ENCODE measurements at regions not wholly inside any gene's neighbourhood (a gene's known extent, or its start where the extent isn't known, plus 50 kb on each side); places are given as distances from the start of the nearest gene placed in this dataset.

- Mint-ChIP-seq H3K27me3 (peaks cover 26% of the 10 kb centered on the region), H3K27ac (ENCODE audit: low read depth) (no peak overlapping the region), H3K36me3 (ENCODE audit: insufficient read depth) (no peaks in the 10 kb centered on the region), H3K4me3 (no peak overlapping the region), H3K4me1 (no peaks in the 10 kb centered on the region), H3K9me3 (no peaks in the 10 kb centered on the region)
- ATAC-seq (replicated peaks; ENCODE audit: extremely low read depth, poor library complexity, severe bottlenecking) (no peak), DNase-seq (ENCODE audit: low spot score in 2 of 2) (no peak)
Observed at GRCh38 chr2:237160271-237160919, 74.7 kb downstream of the COPS8 start.

- no peaks in the 10 kb centered on the region for H3K36me3 Mint-ChIP-seq (ENCODE audit: insufficient read depth)
- peaks cover 29% of the 10 kb centered on the region for H3K27me3 Mint-ChIP-seq
- H3K4me3 Mint-ChIP-seq: no peak overlapping the region
- H3K9me3 Mint-ChIP-seq: no peaks in the 10 kb centered on the region
- ATAC-seq (replicated peaks; ENCODE audit: extremely low read depth, poor library complexity, severe bottlenecking): no peak
- DNase-seq (ENCODE audit: low spot score in 2 of 2): no peak
- H3K4me1 Mint-ChIP-seq: no peaks in the 10 kb centered on the region
- no peak overlapping the region for H3K27ac Mint-ChIP-seq (ENCODE audit: low read depth)
Observed at GRCh38 chr2:237161189-237161588, 75.5 kb downstream of the COPS8 start.

GRCh38 chr2:237162959-237163358 is 77.3 kb downstream of the COPS8 start:
- Mint-ChIP-seq H3K36me3 (ENCODE audit: insufficient read depth) (no peaks in the 10 kb centered on the region), H3K27ac (ENCODE audit: low read depth) (no peak overlapping the region), H3K4me1 (no peaks in the 10 kb centered on the region), H3K9me3 (no peaks in the 10 kb centered on the region), H3K4me3 (no peak overlapping the region), H3K27me3 (peaks cover 41% of the 10 kb centered on the region)
- ATAC-seq (replicated peaks; ENCODE audit: extremely low read depth, poor library complexity, severe bottlenecking): no peak
- DNase-seq (ENCODE audit: low spot score in 2 of 2): no peak

- ATAC-seq (replicated peaks; ENCODE audit: extremely low read depth, poor library complexity, severe bottlenecking) (no peak), DNase-seq (ENCODE audit: low spot score in 2 of 2) (no peak)
- Mint-ChIP-seq H3K4me1 (no peaks in the 10 kb centered on the region), H3K9me3 (no peaks in the 10 kb centered on the region), H3K27me3 (peaks cover 57% of the 10 kb centered on the region), H3K36me3 (ENCODE audit: insufficient read depth) (no peaks in the 10 kb centered on the region), H3K4me3 (no peak overlapping the region), H3K27ac (ENCODE audit: low read depth) (no peak overlapping the region)
Observed at GRCh38 chr2:237164474-237165042, 78.9 kb downstream of the COPS8 start.

- DNase-seq (ENCODE audit: low spot score in 2 of 2) (no peak), ATAC-seq (replicated peaks; ENCODE audit: extremely low read depth, poor library complexity, severe bottlenecking) (no peak)
- Mint-ChIP-seq H3K9me3 (no peaks in the 10 kb centered on the region), H3K4me1 (no peaks in the 10 kb centered on the region), H3K27me3 (peaks cover 63% of the 10 kb centered on the region), H3K27ac (ENCODE audit: low read depth) (no peak overlapping the region), H3K36me3 (ENCODE audit: insufficient read depth) (no peaks in the 10 kb centered on the region), H3K4me3 (no peak overlapping the region)
Observed at GRCh38 chr2:237165405-237166276, 80.0 kb downstream of the COPS8 start.

DNA sequence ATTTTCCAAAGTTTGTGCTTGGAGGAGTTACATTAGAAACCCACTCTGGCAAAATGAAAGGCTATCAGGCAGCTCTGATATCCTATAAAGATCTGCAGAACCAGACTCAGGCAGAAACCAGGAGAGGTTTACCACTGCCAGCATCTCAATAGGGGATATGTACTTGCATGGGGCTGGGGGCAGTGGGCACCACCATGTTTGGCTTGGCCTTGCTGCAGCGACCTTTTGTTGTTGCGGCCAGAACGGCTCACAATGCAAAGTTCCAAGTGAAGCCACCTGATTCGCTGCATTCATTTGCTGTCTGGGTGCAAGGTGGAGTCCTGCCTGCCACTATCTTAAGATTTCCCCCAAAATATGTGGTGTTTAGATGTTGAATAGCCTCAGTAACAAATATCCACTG is 81.3 kb downstream of the COPS8 start:
- Mint-ChIP-seq H3K27me3 (peaks cover 73% of the 10 kb centered on the region), H3K36me3 (ENCODE audit: insufficient read depth) (no peaks in the 10 kb centered on the region), H3K27ac (ENCODE audit: low read depth) (no peak overlapping the region), H3K4me1 (no peaks in the 10 kb centered on the region), H3K4me3 (no peak overlapping the region), H3K9me3 (no peaks in the 10 kb centered on the region)
- DNase-seq (ENCODE audit: low spot score in 2 of 2): no peak
- ATAC-seq (replicated peaks; ENCODE audit: extremely low read depth, poor library complexity, severe bottlenecking): no peak

- Mint-ChIP-seq H3K36me3 (ENCODE audit: insufficient read depth) (no peaks in the 10 kb centered on the region), H3K27me3 (peaks cover 82% of the 10 kb centered on the region), H3K4me1 (no peaks in the 10 kb centered on the region), H3K9me3 (no peaks in the 10 kb centered on the region), H3K4me3 (no peak overlapping the region), H3K27ac (ENCODE audit: low read depth) (no peak overlapping the region)
- no peak for ATAC-seq (replicated peaks; ENCODE audit: extremely low read depth, poor library complexity, severe bottlenecking)
- no peak for DNase-seq (ENCODE audit: low spot score in 2 of 2)
Observed at GRCh38 chr2:237167934-237168333, 82.2 kb downstream of the COPS8 start.

DNA sequence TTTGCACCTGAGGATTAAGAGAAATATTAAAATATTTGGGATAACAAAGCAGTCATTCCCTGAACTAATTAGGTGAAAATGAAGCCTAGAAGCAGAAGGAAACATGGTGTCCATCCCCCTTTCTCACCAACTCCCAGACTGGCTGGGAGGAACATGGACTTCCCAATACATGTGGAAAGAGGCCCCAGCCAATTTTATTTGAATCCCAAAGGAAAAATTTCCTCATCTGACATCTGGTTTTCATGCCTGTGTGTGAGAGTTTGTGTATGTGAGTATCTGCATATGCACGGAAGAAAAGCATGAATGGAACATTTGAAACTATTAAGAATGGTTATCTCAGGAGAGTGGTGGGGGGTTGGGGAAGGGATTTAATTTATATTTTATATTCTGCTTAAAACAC is 84.3 kb downstream of the COPS8 start:
- ATAC-seq (replicated peaks; ENCODE audit: extremely low read depth, poor library complexity, severe bottlenecking): no peak
- no peak for DNase-seq (ENCODE audit: low spot score in 2 of 2)
- no peak overlapping the region for H3K27ac Mint-ChIP-seq (ENCODE audit: low read depth)
- H3K4me1 Mint-ChIP-seq: no peaks in the 10 kb centered on the region
- no peaks in the 10 kb centered on the region for H3K36me3 Mint-ChIP-seq (ENCODE audit: insufficient read depth)
- H3K27me3 Mint-ChIP-seq: peaks cover 85% of the 10 kb centered on the region
- no peaks in the 10 kb centered on the region for H3K9me3 Mint-ChIP-seq
- H3K4me3 Mint-ChIP-seq: no peak overlapping the region

- no peaks in the 10 kb centered on the region for H3K4me1 Mint-ChIP-seq
- H3K27ac Mint-ChIP-seq (ENCODE audit: low read depth): no peak overlapping the region
- no peaks in the 10 kb centered on the region for H3K9me3 Mint-ChIP-seq
- no peaks in the 10 kb centered on the region for H3K36me3 Mint-ChIP-seq (ENCODE audit: insufficient read depth)
- DNase-seq (ENCODE audit: low spot score in 2 of 2) (no peak), ATAC-seq (replicated peaks; ENCODE audit: extremely low read depth, poor library complexity, severe bottlenecking) (no peak)
- H3K27me3 Mint-ChIP-seq: peaks cover 83% of the 10 kb centered on the region
- H3K4me3 Mint-ChIP-seq: no peak overlapping the region
Observed at GRCh38 chr2:237171396-237171795, 85.7 kb downstream of the COPS8 start.

DNA sequence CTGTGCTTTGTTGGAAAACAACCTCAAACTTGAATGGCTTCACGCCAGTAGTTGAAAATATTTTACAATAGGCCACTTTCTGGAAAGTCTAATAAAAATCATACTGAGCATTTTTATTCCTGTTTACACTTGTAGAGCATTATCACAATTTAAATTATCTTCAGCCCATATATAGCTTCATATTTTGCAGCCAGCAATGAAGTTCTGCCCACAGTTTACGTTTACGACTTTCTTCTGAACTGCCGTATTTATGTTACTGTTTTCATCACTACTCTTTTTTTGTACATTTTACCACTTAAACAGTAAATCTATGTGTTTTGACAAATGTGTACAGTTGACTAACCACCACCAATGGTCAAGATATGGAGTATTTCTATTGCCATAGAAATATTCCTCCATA is 86.2 kb downstream of the COPS8 start:
- ATAC-seq (replicated peaks; ENCODE audit: extremely low read depth, poor library complexity, severe bottlenecking): no peak
- no peak for DNase-seq (ENCODE audit: low spot score in 2 of 2)
- no peaks in the 10 kb centered on the region for H3K9me3 Mint-ChIP-seq
- H3K4me3 Mint-ChIP-seq: no peak overlapping the region
- no peak overlapping the region for H3K27ac Mint-ChIP-seq (ENCODE audit: low read depth)
- H3K27me3 Mint-ChIP-seq: peaks cover 83% of the 10 kb centered on the region
- H3K36me3 Mint-ChIP-seq (ENCODE audit: insufficient read depth): no peaks in the 10 kb centered on the region
- H3K4me1 Mint-ChIP-seq: no peaks in the 10 kb centered on the region

- no peaks in the 10 kb centered on the region for H3K36me3 Mint-ChIP-seq (ENCODE audit: insufficient read depth)
- H3K4me3 Mint-ChIP-seq: no peak overlapping the region
- no peak overlapping the region for H3K27ac Mint-ChIP-seq (ENCODE audit: low read depth)
- no peaks in the 10 kb centered on the region for H3K9me3 Mint-ChIP-seq
- H3K4me1 Mint-ChIP-seq: no peaks in the 10 kb centered on the region
- H3K27me3 Mint-ChIP-seq: peaks cover 85% of the 10 kb centered on the region
- DNase-seq (ENCODE audit: low spot score in 2 of 2) (no peak), ATAC-seq (replicated peaks; ENCODE audit: extremely low read depth, poor library complexity, severe bottlenecking) (no peak)
Observed at GRCh38 chr2:237177052-237177451, 91.4 kb downstream of the COPS8 start.

- no peak overlapping the region for H3K27ac Mint-ChIP-seq (ENCODE audit: low read depth)
- DNase-seq (ENCODE audit: low spot score in 2 of 2) (no peak), ATAC-seq (replicated peaks; ENCODE audit: extremely low read depth, poor library complexity, severe bottlenecking) (no peak)
Observed at GRCh38 chr2:237177986-237178385, 92.3 kb downstream of the COPS8 start.

GRCh38 chr2:237178396-237178795 is 92.7 kb downstream of the COPS8 start:
- DNase-seq (ENCODE audit: low spot score in 2 of 2): no peak
- ATAC-seq (replicated peaks; ENCODE audit: extremely low read depth, poor library complexity, severe bottlenecking): no peak
- H3K4me1 Mint-ChIP-seq: no peaks in the 10 kb centered on the region
- H3K4me3 Mint-ChIP-seq: no peak overlapping the region
- H3K36me3 Mint-ChIP-seq (ENCODE audit: insufficient read depth): no peaks in the 10 kb centered on the region
- H3K27me3 Mint-ChIP-seq: peaks cover 85% of the 10 kb centered on the region
- H3K27ac Mint-ChIP-seq (ENCODE audit: low read depth): no peak overlapping the region
- no peaks in the 10 kb centered on the region for H3K9me3 Mint-ChIP-seq

More at GRCh38 chr2:237177986-237178385, 92.3 kb downstream of the COPS8 start:
- H3K4me3 Mint-ChIP-seq: no peak overlapping the region
- H3K4me1 Mint-ChIP-seq: no peaks in the 10 kb centered on the region
- H3K9me3 Mint-ChIP-seq: no peaks in the 10 kb centered on the region
- peaks cover 85% of the 10 kb centered on the region for H3K27me3 Mint-ChIP-seq
- no peaks in the 10 kb centered on the region for H3K36me3 Mint-ChIP-seq (ENCODE audit: insufficient read depth)

All from central memory CD8-positive, alpha-beta T cell (primary cell).